ENCODE measurements at regions not wholly inside any gene's neighbourhood (a gene's known extent, or its start where the extent isn't known, plus 50 kb on each side); places are given as distances from the start of the nearest gene placed in this dataset.

DNA sequence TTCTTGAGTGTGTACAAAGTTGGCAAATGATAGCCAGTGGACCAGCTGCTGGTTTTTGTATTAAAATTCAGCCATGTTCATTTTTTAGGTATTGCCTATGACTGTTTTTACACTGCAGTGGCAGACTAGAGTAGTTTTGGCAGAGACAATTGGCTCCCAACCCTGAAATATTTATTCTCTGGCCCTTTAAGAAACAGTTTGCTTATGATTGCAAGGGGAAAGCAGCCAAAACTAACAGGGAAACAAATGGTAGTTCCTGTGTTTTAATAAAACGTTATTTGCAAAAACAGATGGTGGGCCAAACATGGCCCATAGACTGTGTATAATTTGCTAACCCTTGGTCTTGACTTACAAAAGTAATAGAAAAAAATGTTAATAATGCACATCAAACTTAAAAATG, 110.2 kb downstream of the ALX1 start:
- no peaks in the 10 kb centered on the region for H3K36me3 ChIP-seq
- no peak overlapping the region for H3K4me3 ChIP-seq
- H3K9me3 ChIP-seq, result no peaks in the 10 kb centered on the region
- no peaks in the 10 kb centered on the region for H3K4me1 ChIP-seq
- H3K27me3 ChIP-seq, result no peaks in the 10 kb centered on the region
- no peak overlapping the region for H3K27ac ChIP-seq
- TF ChIP-seq POLR2A (IDR thresholded peaks at IDR 0.05), result no peak
- TF ChIP-seq, protein P1, sequence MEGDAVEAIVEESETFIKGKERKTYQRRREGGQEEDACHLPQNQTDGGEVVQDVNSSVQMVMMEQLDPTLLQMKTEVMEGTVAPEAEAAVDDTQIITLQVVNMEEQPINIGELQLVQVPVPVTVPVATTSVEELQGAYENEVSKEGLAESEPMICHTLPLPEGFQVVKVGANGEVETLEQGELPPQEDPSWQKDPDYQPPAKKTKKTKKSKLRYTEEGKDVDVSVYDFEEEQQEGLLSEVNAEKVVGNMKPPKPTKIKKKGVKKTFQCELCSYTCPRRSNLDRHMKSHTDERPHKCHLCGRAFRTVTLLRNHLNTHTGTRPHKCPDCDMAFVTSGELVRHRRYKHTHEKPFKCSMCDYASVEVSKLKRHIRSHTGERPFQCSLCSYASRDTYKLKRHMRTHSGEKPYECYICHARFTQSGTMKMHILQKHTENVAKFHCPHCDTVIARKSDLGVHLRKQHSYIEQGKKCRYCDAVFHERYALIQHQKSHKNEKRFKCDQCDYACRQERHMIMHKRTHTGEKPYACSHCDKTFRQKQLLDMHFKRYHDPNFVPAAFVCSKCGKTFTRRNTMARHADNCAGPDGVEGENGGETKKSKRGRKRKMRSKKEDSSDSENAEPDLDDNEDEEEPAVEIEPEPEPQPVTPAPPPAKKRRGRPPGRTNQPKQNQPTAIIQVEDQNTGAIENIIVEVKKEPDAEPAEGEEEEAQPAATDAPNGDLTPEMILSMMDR (IDR thresholded peaks at IDR 0.05), result no peak
- no peak for DNase-seq
- intact Hi-C loops (cut with DNase I; ENCODE audit: low total_unique reads), result no loop called here

DNA sequence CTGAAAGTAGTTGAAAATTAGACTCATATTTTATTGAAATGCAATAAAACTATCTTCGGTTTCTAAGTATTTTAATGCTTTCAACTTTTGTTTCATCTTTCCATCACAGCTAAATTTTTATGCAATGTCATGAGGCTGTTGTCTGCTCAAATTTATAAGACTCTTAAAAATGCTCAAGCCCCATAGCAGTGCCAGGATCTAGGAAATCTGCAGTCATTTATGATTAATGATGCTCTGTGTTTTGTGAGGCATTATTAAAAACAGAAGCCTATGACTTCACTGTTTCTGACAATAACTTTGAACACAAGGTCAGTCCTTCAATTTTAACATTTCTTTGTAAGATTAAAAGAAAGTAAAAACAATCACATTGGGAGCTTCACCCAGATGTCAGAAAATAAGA, 112.5 kb downstream of the ALX1 start:
- DNase-seq, result no peak
- H3K9me3 ChIP-seq, result no peaks in the 10 kb centered on the region
- intact Hi-C loops (cut with DNase I; ENCODE audit: low total_unique reads), result no loop called here
- TF ChIP-seq, protein P1 (IDR thresholded peaks at IDR 0.05), result no peak
- no peak for TF ChIP-seq POLR2A (IDR thresholded peaks at IDR 0.05)
- no peaks in the 10 kb centered on the region for H3K4me1 ChIP-seq
- no peak overlapping the region for H3K4me3 ChIP-seq
- no peaks in the 10 kb centered on the region for H3K27me3 ChIP-seq
- no peak overlapping the region for H3K27ac ChIP-seq
- H3K36me3 ChIP-seq, result no peaks in the 10 kb centered on the region

DNA sequence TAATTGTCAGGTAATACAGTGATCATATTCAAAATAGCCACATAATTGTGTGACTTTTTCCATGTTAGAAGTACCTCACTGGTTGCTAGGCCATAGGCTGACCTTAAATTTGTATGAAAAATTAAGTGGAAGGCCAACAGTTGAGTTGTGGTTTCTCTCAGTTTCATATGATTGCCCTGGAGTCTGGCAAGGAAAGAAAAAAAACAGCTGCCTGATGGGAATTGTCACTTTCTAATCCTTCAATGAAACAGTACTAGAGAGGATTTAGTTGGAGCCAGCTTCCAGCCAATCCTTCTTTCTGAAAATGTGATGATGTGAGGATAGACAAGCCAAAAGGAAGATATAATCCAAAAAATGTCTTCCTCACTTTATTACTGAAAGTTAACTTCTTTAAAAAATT, 113.6 kb downstream of the ALX1 start:
- Histone ChIP-seq H3K27ac (no peak overlapping the region), H3K4me3 (no peak overlapping the region), H3K9me3 (no peaks in the 10 kb centered on the region), H3K27me3 (no peaks in the 10 kb centered on the region), H3K36me3 (no peaks in the 10 kb centered on the region), H3K4me1 (no peaks in the 10 kb centered on the region)
- DNase-seq, result no peak
- no peak for TF ChIP-seq POLR2A (IDR thresholded peaks at IDR 0.05)
- intact Hi-C loops (cut with DNase I; ENCODE audit: low total_unique reads), result no loop called here

DNA sequence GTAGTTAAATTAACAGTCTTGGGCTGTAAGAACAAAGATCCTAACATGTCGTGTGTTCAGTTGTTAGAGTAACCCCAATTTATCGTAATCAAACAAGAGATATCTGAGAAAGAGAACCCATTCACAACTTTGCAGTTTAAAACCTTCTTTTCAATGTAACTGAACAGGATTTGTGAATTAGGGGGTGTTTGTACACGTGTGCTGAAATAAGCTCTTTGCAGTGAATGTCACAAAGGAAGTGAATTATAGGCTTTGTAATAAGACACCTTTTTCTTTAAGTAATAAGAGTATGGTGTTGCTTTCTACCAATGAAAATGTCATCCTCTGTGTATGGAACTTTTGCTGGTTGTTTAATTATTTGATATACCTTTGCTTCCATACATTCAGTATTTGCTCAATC, 114.0 kb downstream of the ALX1 start:
- Histone ChIP-seq H3K4me3 (no peak overlapping the region), H3K36me3 (no peaks in the 10 kb centered on the region), H3K4me1 (no peaks in the 10 kb centered on the region), H3K27me3 (no peaks in the 10 kb centered on the region), H3K27ac (no peak overlapping the region), H3K9me3 (no peaks in the 10 kb centered on the region)
- TF ChIP-seq, protein P1 (IDR thresholded peaks at IDR 0.05), result no peak
- no peak for TF ChIP-seq POLR2A (IDR thresholded peaks at IDR 0.05)
- intact Hi-C loops (cut with DNase I; ENCODE audit: low total_unique reads), result no loop called here
- DNase-seq, result no peak

DNA sequence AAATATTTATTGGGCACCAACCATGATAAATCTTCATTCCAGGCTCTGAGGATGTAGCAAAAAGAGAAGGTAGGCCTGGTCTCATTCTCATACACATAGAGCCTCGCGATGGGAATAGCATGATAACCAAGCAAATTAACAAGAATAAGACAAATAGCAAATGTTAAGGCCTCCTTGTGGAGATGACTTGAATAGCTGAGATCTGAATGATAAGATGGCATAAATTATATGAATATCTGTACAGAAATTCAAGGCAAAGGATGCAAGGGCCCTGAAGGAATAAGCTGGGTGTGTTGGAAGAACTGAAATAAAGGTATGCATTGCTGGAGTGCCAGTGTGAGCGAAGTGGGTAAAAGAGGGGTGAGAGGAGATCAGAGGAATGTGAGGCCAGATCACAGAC, 114.8 kb downstream of the ALX1 start:
- Histone ChIP-seq H3K27ac (no peak overlapping the region), H3K9me3 (no peaks in the 10 kb centered on the region), H3K4me1 (no peaks in the 10 kb centered on the region), H3K27me3 (no peaks in the 10 kb centered on the region), H3K36me3 (no peaks in the 10 kb centered on the region), H3K4me3 (no peak overlapping the region)
- no peak for DNase-seq
- intact Hi-C loops (cut with DNase I; ENCODE audit: low total_unique reads), result no loop called here
- no peak for TF ChIP-seq POLR2A (IDR thresholded peaks at IDR 0.05)
- TF ChIP-seq, protein P1 (IDR thresholded peaks at IDR 0.05), result no peak

DNA sequence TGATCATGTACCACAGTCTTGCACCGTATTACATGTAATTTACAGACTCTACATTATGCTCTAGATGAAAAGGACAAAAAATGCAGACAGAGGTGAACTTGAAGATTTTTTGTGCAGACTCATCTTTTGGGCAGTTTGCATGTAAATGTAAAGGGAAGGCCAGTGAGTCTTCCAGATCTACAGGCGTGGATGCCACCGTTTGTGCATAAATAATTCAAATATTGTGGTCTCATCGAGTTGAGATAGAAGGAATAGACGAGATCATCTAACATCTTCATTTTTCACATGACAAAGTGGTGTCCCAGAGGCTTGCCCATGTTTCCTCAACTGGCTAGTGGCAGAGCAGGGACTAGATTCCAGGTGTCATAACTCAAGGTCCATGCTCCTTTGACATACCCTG, 125.2 kb downstream of the ALX1 start:
- intact Hi-C loops (cut with DNase I; ENCODE audit: low total_unique reads), result no loop called here
- no peak for DNase-seq
- H3K36me3 ChIP-seq, result no peaks in the 10 kb centered on the region
- peaks cover 0 to 4% of the 10 kb centered on the region in 2 donors for H3K27me3 ChIP-seq
- H3K4me1 ChIP-seq, result no peaks in the 10 kb centered on the region
- H3K27ac ChIP-seq, result no peak overlapping the region
- TF ChIP-seq, protein P1 (IDR thresholded peaks at IDR 0.05), result no peak
- TF ChIP-seq POLR2A (IDR thresholded peaks at IDR 0.05), result no peak
- no peak overlapping the region for H3K4me3 ChIP-seq
- no peaks in the 10 kb centered on the region for H3K9me3 ChIP-seq
